ENCODE measurements at regions not wholly inside any gene's neighbourhood (a gene's known extent, or its start where the extent isn't known, plus 50 kb on each side); places are given as distances from the start of the nearest gene placed in this dataset.

DNA sequence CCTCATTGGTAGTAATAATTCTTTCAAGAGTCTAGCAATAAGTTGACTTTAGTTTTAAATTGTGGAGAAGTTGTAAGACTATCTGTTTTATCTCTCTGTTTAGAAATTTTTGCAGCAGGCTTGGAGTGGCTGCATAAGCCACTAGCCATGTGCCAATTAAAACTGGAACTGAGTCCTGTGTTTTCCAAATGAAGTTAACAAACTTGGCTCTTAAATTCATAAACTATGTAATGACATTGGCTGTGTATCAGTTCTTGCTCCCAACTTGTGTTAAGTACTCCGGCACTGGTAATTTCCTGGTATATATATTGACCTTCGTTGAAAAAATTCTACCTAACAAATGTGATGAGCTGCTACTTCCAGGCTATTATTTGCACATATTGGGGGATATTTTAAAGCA, 420.4 kb downstream of the GBA3 start:
- WGBS, result 84% methylated on average over 2 of the region's 2 CpGs
- TF ChIP-seq, protein P1, sequence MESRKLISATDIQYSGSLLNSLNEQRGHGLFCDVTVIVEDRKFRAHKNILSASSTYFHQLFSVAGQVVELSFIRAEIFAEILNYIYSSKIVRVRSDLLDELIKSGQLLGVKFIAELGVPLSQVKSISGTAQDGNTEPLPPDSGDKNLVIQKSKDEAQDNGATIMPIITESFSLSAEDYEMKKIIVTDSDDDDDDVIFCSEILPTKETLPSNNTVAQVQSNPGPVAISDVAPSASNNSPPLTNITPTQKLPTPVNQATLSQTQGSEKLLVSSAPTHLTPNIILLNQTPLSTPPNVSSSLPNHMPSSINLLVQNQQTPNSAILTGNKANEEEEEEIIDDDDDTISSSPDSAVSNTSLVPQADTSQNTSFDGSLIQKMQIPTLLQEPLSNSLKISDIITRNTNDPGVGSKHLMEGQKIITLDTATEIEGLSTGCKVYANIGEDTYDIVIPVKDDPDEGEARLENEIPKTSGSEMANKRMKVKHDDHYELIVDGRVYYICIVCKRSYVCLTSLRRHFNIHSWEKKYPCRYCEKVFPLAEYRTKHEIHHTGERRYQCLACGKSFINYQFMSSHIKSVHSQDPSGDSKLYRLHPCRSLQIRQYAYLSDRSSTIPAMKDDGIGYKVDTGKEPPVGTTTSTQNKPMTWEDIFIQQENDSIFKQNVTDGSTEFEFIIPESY (IDR thresholded peaks at IDR 0.05), result no peak
- TF ChIP-seq TAF1 (conservative IDR thresholded peaks at IDR 0.05) (no peak), GABPA (IDR thresholded peaks at IDR 0.05 in 1 of 2, conservative IDR thresholded peaks at IDR 0.05 in 1 of 2) (no peak), EGR1 (IDR thresholded peaks at IDR 0.05; ENCODE audit: low read depth in 2 of 2) (no peak)

DNA sequence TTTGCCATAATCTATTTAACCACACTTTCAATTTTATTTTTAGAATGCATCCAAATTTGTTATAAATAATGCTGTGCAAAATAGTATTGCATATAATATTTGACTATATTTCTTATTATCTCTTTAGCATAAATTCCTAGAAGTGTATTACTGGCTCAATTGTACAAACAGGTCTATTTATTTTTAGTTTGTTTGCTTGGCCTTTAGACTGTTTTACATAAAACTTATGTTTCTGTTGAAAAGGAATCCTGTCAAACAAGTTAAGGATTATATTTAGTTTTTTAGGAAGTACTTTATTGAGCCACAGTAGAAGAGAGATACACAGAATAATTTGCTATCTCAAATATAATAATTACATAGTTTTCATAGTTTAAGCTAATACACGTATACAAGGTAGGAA, 413.8 kb downstream of the GBA3 start:
- H3K27me3 ChIP-seq (ENCODE audit: control insufficient read depth in 4 of 4, insufficient read depth in 4 of 4, low read length in 3 of 4), result no peaks in the 10 kb centered on the region
- H3K36me3 ChIP-seq (ENCODE audit: control insufficient read depth in 4 of 4, insufficient read depth in 3 of 4, low read depth in 1 of 4, low read length in 3 of 4), result no peaks in the 10 kb centered on the region
- peaks cover 0 to 5% (median 2%) of the 10 kb centered on the region in 4 donors for H3K4me1 ChIP-seq (ENCODE audit: control insufficient read depth in 4 of 4, insufficient read depth in 4 of 4, low read length in 3 of 4)
- no peak overlapping the region for H3K27ac ChIP-seq (ENCODE audit: low read depth in 1 of 2, low read length in 2 of 2)
- H3K4me3 ChIP-seq (ENCODE audit: low read depth in 1 of 3, low read length in 3 of 3), result no peak overlapping the region
- WGBS, result 31% methylated on average over 1 of the region's 1 CpG
- DNase-seq (ENCODE audit: low spot score), result no peak
- no peaks in the 10 kb centered on the region for H3K9me3 ChIP-seq (ENCODE audit: control insufficient read depth in 4 of 4, low read length in 3 of 4)
- H3K9ac ChIP-seq (ENCODE audit: low read depth in 1 of 2, low read length in 2 of 2), result no peak overlapping the region
- no peak for TF ChIP-seq FOXA2 (IDR thresholded peaks at IDR 0.05)
- TF ChIP-seq, protein P2, sequence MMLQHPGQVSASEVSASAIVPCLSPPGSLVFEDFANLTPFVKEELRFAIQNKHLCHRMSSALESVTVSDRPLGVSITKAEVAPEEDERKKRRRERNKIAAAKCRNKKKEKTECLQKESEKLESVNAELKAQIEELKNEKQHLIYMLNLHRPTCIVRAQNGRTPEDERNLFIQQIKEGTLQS (IDR thresholded peaks at IDR 0.05), result no peak
- TF ChIP-seq JUND (IDR thresholded peaks at IDR 0.05), result no peak
- TF ChIP-seq HNF4G (IDR thresholded peaks at IDR 0.05), result no peak
- TF ChIP-seq TAF1 (conservative IDR thresholded peaks at IDR 0.05), result no peak
- TF ChIP-seq SP1 (IDR thresholded peaks at IDR 0.05), result no peak
- TF ChIP-seq RAD21 (IDR thresholded peaks at IDR 0.05), result no peak
- TF ChIP-seq RXRA (IDR thresholded peaks at IDR 0.05), result no peak
- TF ChIP-seq GABPA (IDR thresholded peaks at IDR 0.05 in 1 of 2, conservative IDR thresholded peaks at IDR 0.05 in 1 of 2), result no peak
- no peak for TF ChIP-seq FOXA1 (IDR thresholded peaks at IDR 0.05)
- TF ChIP-seq, protein P1 (IDR thresholded peaks at IDR 0.05), result no peak
- TF ChIP-seq, protein P3, sequence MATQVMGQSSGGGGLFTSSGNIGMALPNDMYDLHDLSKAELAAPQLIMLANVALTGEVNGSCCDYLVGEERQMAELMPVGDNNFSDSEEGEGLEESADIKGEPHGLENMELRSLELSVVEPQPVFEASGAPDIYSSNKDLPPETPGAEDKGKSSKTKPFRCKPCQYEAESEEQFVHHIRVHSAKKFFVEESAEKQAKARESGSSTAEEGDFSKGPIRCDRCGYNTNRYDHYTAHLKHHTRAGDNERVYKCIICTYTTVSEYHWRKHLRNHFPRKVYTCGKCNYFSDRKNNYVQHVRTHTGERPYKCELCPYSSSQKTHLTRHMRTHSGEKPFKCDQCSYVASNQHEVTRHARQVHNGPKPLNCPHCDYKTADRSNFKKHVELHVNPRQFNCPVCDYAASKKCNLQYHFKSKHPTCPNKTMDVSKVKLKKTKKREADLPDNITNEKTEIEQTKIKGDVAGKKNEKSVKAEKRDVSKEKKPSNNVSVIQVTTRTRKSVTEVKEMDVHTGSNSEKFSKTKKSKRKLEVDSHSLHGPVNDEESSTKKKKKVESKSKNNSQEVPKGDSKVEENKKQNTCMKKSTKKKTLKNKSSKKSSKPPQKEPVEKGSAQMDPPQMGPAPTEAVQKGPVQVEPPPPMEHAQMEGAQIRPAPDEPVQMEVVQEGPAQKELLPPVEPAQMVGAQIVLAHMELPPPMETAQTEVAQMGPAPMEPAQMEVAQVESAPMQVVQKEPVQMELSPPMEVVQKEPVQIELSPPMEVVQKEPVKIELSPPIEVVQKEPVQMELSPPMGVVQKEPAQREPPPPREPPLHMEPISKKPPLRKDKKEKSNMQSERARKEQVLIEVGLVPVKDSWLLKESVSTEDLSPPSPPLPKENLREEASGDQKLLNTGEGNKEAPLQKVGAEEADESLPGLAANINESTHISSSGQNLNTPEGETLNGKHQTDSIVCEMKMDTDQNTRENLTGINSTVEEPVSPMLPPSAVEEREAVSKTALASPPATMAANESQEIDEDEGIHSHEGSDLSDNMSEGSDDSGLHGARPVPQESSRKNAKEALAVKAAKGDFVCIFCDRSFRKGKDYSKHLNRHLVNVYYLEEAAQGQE (IDR thresholded peaks at IDR 0.05), result no peak
- TF ChIP-seq HNF4A (conservative IDR thresholded peaks at IDR 0.05), result no peak
- no peak for TF ChIP-seq YY1 (IDR thresholded peaks at IDR 0.05)
- TF ChIP-seq, protein P4, sequence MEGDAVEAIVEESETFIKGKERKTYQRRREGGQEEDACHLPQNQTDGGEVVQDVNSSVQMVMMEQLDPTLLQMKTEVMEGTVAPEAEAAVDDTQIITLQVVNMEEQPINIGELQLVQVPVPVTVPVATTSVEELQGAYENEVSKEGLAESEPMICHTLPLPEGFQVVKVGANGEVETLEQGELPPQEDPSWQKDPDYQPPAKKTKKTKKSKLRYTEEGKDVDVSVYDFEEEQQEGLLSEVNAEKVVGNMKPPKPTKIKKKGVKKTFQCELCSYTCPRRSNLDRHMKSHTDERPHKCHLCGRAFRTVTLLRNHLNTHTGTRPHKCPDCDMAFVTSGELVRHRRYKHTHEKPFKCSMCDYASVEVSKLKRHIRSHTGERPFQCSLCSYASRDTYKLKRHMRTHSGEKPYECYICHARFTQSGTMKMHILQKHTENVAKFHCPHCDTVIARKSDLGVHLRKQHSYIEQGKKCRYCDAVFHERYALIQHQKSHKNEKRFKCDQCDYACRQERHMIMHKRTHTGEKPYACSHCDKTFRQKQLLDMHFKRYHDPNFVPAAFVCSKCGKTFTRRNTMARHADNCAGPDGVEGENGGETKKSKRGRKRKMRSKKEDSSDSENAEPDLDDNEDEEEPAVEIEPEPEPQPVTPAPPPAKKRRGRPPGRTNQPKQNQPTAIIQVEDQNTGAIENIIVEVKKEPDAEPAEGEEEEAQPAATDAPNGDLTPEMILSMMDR (IDR thresholded peaks at IDR 0.05; ENCODE audit: low read depth, low read length, missing input control), result no peak

More for the DNA sequence above, 420.4 kb downstream of the GBA3 start:
- no peak overlapping the region for H3K9ac ChIP-seq (ENCODE audit: low read depth in 1 of 2, low read length in 2 of 2)
- H3K27ac ChIP-seq (ENCODE audit: low read depth in 1 of 2, low read length in 2 of 2), result no peak overlapping the region
- H3K4me1 ChIP-seq (ENCODE audit: control insufficient read depth in 4 of 4, insufficient read depth in 4 of 4, low read length in 3 of 4), result no peaks in the 10 kb centered on the region
- no peaks in the 10 kb centered on the region for H3K36me3 ChIP-seq (ENCODE audit: control insufficient read depth in 4 of 4, insufficient read depth in 3 of 4, low read depth in 1 of 4, low read length in 3 of 4)
- no peak overlapping the region for H3K4me3 ChIP-seq (ENCODE audit: low read depth in 1 of 3, low read length in 3 of 3)
- H3K9me3 ChIP-seq (ENCODE audit: control insufficient read depth in 4 of 4, low read length in 3 of 4), result no peaks in the 10 kb centered on the region
- no peak for DNase-seq (ENCODE audit: low spot score)
- H3K27me3 ChIP-seq (ENCODE audit: control insufficient read depth in 4 of 4, insufficient read depth in 4 of 4, low read length in 3 of 4), result no peaks in the 10 kb centered on the region
